ENCODE measurements at regions not wholly inside any gene's neighbourhood (a gene's known extent, or its start where the extent isn't known, plus 50 kb on each side); places are given as distances from the start of the nearest gene placed in this dataset.

DNA sequence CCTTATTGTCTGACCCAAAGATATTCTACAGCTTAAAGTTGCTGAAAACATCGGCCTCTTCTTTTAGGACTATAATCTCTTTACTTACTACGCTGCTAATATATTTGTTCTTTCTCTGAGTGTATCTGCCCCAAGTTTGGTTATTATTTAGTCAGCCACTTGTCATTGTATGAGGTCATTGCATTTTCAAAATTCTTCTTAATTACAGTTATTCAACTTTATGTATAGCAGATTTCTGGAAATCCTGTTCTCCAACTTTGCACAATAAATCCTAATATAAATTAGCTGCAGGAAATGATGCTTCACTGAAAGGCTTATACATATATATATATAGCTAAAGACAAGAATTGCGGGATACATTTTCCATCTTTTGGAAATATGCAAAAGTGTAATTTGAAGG is 88.5 kb upstream of the HIVEP1 start:
- DNase-seq: no peak

DNA sequence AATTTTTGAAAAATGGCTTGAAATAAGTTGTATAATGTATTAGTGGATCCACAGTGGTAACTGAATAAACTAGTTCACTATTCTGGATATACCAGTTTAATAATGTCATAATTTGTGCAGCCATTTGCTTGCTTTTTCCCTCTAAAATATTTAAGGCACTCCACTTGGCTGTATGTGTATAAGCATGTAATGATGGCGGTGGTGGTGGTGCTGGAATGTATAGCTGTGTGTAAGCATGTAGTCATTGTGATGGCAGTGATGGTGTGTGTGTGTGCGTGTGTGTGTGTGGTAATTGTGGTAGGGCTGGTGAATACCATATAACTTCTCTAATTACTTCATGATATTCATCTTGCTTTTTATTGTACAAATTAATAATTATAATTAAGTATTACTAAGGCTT is 89.2 kb upstream of the HIVEP1 start:
- no peak for DNase-seq

DNA sequence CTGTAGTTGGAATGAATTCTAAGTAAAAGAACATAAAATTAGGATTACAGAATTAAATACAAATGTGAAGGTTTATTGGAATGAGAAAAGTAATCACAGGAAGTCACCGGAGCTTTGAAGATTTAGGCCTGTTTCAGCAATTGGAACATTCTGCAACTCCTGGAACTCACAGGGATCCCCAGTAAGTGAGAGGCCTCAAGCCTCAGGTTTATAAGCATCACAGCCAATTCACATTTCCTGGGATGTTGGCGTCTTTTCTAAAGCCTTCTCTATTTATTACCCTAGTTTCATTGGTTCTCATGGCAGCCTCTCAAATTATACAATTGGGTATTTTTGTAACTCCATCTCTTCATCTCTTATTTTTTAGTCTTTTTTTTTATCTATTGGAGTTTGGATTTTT is 90.4 kb upstream of the HIVEP1 start:
- no peak for DNase-seq

DNA sequence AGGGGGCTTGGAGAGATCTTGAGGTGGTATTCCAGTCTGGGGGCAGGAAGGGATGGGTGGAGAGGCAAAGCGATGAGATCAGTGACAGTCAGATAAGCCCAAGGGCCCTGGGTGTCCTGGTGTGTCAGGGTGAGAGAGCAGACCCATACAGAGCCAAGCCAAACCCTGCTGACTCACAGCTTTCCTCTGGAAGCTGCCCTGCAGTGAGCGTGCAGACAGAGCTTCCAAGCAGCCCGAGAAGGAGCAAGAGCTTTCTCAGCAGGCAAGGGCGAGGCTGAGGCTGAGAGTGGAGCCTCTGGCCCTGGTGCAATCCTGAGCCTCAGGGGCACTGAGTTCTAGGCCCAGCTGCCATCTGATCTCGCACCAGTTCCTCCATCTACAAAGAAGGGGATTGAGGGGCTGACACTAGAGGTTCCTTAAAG is 91.1 kb upstream of the HIVEP1 start:
- no peak for DNase-seq

DNA sequence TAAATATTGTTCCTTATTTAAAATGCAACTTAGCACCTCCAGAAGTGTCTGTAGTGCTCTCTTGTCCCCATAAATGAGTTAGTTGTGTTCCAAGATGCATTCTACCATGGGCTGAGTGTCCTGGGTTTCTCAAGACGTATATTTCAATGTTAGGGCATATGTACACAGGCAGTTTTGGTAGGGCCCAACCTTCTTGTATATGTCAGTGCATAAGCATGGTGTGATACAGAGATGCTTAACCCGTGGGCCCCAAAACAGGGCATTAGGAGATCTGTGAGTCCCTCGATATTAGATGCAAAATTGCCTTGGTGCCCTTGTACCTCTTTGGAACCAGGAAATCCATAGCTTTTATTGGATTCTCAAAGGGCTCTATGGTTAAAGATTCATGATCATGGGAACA is 91.5 kb upstream of the HIVEP1 start:
- DNase-seq: no peak

DNA sequence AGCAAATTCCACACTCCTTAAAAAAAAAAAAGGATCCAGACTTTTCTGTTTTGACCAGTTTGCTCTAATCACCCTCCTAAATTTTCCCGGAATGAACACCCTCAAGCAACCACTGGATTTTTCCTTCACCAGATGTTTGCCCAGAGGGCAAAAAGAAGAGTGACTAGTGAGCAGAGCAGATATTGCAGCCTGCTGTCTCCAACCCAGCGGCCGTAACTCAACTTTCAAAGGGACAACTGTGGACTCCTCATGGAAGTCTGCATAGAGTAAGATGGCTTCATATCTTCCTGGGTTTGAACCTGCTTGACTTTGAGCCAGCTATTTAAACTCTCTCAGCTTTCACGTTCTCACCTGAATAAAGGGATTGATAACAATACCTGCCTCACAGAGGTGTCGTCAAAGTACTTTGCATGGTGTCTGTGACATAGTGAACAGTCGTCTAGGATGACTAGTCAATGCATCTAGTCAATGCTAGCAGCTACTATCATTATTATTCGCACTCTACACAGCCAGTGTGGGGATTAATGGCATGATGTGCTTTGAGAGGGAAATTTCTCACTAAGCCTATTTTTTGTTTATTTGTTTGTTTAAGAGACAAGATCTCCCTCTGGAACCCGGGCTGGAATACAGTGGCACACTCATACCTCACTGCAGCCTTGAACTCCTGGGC is 92.2 kb upstream of the HIVEP1 start:
- no peak for DNase-seq

DNA sequence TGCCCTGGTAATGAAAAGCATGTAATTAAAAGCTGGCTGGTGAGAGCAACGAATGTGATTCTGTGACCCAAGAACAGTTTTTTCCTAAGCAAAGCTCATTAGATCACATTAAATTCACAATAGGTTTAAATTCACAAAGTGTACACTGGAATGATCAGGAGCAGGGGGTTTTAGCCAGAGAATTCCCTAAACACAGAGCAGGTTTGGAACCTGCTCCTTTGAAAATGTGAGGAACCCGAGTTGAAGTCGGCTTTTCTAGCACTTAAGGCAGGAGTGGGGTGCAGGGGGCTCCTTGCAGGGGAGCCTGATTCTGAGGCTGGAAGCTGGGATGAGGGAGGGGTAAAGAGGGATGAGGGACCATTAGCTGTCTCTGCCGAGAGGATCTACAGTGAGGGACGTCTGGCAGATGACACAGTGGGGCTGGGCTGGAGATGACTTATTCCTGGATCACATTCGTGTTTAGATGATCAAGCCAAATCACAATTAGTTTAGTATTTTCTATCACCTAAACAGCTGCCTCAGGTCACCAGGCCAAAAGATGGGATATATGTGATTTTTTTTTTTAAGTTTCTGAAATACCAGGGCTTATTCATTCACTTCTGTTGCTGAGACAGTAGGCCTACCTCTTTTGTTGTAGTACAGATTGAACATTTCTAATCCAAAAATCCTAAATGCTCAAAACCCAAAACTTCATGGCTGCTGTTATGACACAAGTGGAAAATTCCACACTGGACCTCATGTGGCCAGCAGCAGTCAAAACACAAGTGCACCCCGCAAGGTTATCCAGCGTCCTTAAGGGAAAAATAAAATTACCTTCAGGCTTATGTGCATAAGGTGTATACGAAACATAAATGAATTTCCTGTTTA is 93.1 kb upstream of the HIVEP1 start:
- no peak for DNase-seq

DNA sequence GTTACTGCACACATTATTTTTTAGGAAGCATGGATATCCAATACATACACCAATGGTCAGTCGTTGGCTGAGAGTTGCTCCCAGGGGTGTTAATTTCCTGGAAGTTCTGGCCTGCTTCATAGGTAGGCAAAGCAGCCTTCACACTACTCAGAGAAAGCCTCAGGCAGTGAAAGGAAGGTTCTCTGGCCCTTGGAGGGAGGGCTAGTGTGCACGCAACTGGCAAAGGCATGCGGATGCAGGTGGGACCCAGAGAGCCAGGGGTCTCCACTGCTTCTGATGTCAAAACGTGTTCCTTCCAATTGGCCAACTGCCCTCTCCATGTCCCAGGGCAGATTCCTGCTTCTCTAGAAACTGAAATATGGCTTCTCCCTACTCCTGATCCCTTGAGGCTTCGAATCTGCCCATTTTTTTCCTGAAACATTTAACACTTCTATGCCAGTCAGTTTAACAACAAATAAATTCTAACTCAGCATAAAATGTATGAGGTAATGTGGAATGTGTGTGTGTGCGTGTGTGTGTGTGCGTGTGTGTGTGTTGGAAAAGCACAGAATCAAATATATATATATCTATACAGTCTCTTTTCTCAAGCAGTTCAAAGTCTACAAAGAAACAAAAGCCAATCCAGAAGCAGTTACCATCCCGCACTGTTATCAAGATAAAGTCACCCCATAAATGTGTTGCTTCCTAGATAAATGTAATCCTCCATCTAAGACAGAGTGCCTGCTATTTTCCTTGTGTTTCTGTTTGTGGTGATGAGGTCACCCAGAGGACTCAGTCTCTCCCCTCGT is 94.0 kb upstream of the HIVEP1 start:
- no peak for DNase-seq

DNA sequence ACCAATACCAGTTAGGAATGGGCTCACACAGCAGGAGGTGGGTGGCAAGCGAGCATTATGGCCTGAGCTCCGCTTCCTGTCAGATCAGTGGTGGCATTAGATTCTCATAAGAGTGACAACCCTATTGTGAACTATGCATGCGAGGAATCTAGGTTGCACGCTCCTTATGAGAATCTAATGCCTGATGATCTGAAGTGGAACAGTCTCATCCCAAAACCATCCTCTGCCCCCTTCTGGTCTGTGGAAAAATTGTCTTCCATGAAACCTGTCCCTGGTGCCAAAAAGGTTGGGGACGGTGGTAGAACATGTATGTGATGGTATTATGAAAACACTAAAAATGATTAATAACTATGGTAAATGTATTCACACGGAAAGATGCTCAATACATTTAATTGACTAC is 99.7 kb upstream of the HIVEP1 start:
- DNase-seq: peak in 1 of 2 donors; percentile 6

DNA sequence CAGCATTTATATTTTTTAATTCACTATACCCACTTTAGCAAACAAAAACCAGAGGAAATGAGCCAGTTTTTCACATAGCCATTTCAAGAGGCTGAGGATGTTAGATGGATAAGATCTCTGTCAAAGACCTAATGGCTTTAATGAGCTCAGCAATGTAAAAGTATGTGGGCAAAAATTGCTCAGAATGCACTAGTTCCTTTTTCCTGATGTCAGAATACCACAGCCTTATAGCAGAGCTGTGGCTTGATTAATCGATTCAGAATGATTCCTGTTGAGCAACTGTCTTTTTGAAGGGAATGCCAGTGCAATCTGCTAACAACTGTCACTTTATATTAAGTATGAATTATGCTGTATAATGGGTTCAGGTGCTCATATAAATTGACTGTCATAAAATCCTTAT is 100.6 kb upstream of the HIVEP1 start:
- no peak for DNase-seq

DNA sequence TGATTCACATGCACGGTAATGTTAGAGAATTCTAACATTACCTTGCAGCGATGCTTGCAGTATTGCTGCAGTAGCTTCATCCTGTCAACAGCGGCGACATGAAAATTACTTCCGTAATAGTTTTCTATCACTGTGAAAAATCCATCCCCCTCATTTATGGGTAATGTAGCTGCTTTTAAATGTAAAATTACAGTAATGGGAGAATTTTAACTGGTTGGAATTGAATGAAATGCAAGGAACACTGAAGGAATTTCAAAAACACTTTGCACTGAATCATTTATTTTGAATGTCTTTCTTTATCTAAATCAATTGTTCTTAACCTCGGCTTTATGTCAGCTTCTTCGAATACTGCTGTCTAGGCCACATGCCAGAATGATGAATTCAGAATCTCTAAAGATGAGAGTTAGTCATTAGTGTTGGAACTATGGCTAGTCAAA is 102.4 kb upstream of the HIVEP1 start:
- DNase-seq: no peak

DNA sequence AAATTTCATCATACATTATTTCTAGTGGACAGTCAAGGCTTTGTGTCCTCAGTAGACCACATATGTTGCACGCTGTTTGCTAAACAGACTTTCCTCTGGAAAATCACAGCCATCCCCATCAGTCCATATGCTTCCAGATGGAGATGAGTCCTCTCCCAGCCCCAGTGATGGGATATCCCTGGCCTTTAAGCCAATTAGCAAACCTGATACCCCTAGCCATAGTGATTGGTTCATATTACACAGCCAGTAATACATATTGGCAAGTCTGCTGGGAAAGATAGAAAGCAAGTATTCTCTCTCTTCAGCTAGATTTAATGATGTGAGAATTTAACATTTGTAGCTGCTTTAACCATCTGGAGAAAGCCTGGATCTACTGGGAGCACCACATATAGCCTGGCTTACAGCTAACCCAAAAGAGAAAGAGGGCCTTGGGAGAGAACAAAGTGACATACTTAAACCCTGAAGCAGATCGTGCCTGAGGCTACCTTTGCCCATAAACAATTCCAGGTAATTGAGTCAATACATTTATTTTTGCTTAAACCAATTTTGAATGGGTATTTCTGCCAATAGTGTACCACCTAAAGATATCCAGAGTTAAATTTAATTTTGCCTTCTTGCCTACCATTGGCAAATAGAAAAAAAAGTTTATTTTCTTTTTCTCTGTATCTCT is 103.5 kb upstream of the HIVEP1 start:
- no peak for DNase-seq

DNA sequence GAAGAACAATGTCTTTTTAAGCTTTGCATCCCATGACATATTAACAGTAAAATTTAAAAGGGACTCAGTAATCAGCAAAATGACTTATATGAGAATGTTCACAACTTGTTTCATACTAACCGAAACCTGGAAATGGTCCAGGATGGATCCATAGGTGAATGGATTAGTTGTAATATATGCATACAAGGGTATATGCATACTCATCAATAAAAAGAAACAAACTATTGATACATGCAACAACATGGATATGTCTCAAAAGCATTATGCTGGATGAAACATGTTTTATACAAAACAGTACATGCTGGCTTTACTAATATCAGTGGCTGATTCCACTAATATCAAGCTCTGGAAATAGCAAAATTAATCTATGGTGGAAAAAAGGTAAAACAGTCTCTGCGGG is 108.5 kb upstream of the HIVEP1 start:
- no peak for DNase-seq

DNA sequence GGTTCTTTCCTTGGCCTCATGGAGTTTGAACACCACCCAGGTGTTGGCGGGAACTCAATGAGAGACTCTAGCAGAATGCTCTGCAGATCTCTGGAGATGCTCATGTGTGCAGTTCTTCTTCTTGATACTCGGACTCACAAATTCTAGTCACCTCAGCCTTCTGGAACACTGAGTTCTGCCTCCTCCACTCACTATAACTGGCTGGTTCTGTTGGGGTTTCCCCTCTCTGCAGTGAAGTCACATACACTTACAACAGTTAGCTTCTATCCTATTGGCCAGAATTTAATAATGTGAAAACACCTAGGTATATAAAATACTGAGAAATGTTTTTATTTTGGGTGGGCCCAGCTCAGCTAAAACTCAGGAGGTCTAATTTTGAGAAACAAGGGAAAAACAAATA is 109.6 kb upstream of the HIVEP1 start:
- no peak for DNase-seq

DNA sequence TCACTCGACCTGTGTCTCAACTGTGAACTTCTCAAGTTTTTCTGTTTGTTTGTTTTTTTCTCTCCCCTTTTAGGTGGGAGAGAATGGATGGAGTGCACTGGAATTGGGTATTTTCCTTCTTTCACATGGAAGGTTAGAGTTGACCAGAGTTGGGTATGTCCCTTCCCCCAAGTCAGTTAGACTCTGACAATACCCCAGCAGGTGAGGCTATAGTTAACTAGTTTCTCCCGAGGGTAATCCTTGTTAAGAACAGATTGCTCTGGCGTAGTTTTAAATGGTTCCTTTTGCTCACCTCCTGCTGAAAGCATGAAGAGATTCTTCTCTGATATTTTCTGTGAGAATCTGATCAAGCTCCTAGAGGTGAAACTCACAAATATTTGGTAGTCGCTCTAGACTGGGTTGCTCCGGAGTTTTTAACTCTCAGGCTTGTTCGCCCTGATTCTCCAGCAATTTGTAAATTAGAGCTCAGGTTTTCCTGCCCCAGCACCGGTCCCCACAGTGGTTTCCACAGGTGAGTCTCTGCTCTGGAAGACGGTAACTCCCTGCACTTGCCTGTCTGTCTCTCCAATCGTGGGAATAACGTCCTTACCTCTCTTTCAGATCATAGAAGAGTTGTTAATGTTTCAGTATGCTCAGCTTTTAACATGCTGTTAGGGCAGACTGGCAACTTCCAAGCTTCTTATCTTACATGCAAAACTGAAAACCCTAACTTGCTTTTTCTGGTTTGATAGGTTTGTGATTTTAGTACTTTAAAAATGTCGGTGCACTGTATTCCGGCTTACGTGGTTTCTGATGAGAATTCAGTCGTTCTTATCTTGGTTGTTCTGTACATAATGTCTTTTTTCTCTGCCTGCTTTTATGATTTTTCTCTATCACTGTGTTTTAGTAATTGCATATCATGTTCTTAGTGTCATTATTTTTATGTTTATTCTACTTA is 111.2 kb upstream of the HIVEP1 start:
- DNase-seq: peak in 1 of 2 donors; percentile 14

DNA sequence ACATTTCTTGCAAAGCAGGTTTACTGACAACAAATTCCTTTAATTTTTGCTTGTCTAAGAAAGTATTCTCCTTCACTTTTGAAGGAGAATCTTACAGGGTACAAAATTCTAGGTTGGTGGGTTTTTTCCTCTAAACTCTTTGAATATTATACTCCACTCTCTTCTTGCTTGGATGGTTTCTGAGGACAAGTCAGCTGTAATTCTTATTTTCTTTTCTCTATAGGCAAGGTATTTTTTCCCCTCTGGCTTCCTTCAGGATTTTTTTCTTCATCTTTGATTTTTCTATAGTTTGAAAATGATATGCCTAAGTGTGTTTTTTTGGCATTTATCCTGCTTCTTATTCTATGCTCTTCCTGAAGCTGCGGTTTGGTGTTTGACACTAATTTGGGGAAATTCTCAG is 112.5 kb upstream of the HIVEP1 start:
- no peak for DNase-seq

DNA sequence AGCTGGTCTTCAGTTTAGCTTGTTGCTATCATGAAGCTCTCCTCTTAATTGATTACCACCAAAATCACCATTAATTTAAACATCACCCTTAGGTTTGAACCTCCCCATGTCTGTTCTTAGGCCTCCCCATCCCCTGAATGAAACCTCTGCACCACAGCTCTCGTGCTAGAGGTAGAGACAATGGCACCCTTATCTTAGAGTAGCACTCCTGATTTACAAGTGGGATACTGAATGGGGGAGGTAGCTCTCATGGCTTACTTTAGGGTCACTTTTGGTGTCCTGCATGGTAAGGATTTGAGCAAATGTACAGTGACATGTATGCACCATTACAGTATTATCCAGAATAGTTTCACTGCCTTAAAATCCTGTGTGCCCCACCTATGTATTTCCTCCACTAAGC is 115.6 kb upstream of the ADTRP start:
- no peak for DNase-seq

DNA sequence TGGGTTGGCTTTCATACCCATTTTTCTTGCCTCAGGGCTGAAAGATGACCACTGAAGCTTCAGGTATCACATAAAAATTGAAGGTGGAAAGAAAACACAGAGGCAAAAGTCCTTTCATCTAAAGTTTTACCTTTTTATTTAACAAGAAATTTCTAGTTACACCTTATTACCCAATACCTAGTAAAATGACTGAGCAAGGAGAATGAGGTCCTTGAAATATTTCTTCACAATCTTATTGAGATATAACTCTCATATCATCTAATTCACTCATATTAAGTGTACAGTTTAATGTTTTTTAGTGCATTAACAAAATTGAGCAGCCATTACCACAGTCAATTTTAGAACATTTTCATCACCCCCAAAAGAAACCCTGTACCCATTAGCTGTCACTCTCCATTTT is 112.9 kb upstream of the ADTRP start:
- DNase-seq: no peak

DNA sequence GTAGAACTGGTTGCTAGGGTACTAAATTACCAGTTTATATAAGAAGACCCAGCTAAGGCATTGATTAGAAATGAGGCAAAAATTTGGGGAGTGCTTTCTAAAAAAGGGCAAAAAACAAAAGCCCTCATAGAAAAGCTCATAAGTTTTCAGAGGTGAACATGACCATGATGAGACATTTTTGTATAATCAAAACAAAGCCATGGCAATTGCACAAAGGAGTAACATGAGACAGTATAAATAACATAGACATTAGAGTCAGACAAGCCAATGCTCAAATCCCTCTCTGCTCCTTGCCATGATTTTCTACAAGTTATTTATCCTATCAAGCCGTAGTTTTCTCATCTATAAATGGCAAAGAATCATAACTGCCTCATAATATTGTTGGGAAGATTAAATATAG is 112.2 kb upstream of the ADTRP start:
- DNase-seq: no peak

DNA sequence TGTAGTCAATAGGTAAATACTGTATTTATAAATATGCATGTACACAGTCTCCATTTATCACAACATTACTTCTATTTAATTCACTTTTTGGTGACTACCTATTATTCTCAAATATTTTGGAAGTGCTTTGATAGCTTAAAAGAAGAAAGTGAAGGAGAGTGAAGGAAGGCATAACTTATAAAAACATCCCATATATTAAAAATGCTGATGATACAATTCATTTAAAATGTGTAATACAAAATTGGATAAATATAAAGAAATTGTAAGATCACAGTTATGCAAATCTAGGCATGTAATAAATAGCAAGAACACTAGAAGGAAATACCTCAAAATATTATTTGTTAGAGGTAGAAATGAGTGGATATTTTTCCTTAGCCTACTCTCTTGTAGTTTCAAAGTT is 111.6 kb upstream of the ADTRP start:
- DNase-seq: no peak

DNA sequence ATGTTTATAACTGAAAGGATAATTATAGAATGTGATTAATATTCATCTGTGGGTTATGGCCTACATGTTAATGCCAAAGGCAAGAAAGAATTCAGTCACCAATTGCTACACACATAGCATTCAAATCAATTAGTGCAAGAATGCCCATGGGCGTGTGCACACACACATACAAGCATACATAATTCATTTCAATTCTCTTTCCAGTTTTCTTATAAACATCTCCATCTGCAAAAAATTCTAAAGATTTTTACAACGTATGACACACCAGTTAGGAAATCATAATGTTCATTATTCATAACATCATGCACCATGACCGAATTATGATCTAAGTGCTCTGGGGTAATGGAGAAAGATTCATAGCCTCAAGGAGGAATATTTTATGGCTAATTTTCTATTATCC is 111.0 kb upstream of the ADTRP start:
- no peak for DNase-seq

DNA sequence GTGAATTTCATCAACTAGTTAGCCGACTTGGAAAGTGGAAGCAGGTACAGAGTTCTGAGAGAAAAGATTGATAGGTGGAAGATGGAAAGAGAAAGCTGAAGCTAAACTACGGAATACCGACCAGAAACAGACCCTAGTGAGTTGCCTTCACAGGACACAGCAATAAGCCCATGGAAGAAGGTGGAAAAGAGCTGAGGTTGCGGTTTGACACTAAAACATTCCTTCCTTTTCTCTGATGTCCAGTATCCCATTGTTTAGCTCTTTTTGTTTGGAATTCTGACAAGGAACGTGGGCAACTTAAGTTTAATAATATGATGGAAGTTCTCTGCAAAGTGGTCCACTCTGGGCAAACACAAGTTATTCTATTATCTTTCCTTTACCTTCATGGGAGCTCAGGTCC is 110.1 kb upstream of the ADTRP start:
- no peak for DNase-seq

Data from CD4-positive, alpha-beta T cell treated with Interferon alpha-2 for 1 hour (primary cell).